GM13977 (cell line): ENCODE measurements at regions not wholly inside any gene's neighbourhood (a gene's known extent, or its start where the extent isn't known, plus 50 kb on each side); places are given as distances from the start of the nearest gene placed in this dataset.

Experiments
- DNase-seq: peaks from one replicate; pipeline ENCODE4 v3.0.0; 2012; ENCODE audit warnings: low spot score
- in situ Hi-C: fragments of 300-500 bp; cut with MboI; formaldehyde crosslinking; loops from one replicate; pipeline ENCODE4 v1.12.0; 2022; ENCODE audit warnings: low sequenced_read_pairs, low pct_unique_long_range_greater_than_20kb, mixed read lengths, inconsistent platforms; ENCODE audit not compliant: unreplicated experiment
- TF ChIP-seq, protein P1 (sequence below): IDR thresholded peaks from 2 replicates; pipeline ENCODE4 v1.5.1; 2012; ENCODE audit warnings: mild to moderate bottlenecking, control low read depth; ENCODE audit not compliant: insufficient read depth; ENCODE audit errors: extremely low read depth, missing control alignments

DNA sequence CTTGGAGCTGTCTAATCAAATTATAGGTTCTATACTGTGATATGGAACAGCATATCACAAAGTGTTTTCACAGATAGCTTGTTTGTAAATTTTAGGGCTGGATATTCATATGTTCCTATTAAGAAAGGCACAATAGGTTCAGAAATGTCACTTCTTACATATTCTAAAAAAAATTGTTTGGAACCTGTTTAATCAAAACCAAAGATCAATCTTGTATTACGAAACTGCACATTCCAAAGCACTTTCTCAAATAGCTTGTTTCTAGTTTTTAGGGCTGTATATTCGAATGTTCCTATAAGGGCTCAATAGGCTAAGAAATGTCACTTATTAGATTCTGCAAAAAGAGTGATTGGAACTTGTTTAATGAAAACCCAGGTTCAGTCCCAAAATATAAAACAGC lies 67.4 kb upstream of the OSBPL11 start:
- TF ChIP-seq, protein P1, sequence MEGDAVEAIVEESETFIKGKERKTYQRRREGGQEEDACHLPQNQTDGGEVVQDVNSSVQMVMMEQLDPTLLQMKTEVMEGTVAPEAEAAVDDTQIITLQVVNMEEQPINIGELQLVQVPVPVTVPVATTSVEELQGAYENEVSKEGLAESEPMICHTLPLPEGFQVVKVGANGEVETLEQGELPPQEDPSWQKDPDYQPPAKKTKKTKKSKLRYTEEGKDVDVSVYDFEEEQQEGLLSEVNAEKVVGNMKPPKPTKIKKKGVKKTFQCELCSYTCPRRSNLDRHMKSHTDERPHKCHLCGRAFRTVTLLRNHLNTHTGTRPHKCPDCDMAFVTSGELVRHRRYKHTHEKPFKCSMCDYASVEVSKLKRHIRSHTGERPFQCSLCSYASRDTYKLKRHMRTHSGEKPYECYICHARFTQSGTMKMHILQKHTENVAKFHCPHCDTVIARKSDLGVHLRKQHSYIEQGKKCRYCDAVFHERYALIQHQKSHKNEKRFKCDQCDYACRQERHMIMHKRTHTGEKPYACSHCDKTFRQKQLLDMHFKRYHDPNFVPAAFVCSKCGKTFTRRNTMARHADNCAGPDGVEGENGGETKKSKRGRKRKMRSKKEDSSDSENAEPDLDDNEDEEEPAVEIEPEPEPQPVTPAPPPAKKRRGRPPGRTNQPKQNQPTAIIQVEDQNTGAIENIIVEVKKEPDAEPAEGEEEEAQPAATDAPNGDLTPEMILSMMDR = no peak
- no peak for DNase-seq
- in situ Hi-C loops = no loop called here

- in situ Hi-C loops = no loop called here
- DNase-seq = no peak
- TF ChIP-seq, protein P1 = no peak
Measured at GRCh38 chr3:125670352-125670751, 75.1 kb upstream of the OSBPL11 start.

GRCh38 chr3:125670945-125671344 lies 75.6 kb upstream of the OSBPL11 start:
- no peak for DNase-seq
- in situ Hi-C loops = no loop called here
- TF ChIP-seq, protein P1 = no peak

- in situ Hi-C loops = no loop called here
- no peak for DNase-seq
Measured at GRCh38 chr3:125671461-125672243, 76.4 kb upstream of the OSBPL11 start.

DNA sequence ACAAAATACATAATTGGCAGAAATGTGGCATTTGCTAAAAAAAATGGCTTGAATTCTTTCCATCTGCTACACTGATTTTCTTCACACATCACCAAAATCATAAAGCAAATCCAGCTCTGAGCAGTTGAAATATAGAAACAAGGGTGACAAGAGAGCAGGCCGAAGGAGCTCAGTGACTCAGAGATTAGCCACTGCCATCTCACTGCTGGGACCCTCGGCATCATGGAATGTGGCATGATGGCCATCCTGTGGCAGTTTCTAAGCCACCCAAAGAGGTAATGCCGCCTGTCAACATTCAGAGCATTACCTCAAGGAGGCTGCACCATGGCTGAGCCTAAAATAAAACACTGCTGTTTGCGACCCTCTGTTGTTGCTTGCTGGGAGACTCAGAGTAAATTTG lies 80.5 kb upstream of the OSBPL11 start:
- TF ChIP-seq, protein P1 = no peak
- in situ Hi-C loops = no loop called here
- DNase-seq = no peak

More at GRCh38 chr3:125671461-125672243, 76.4 kb upstream of the OSBPL11 start:
- TF ChIP-seq, protein P1 = no peak

GRCh38 chr3:125679258-125679657 lies 84.0 kb upstream of the OSBPL11 start:
- DNase-seq = no peak
- TF ChIP-seq, protein P1 = no peak
- in situ Hi-C loops = no loop called here
